Activated CD4-positive, alpha-beta T cell treated with anti-CD3 and anti-CD28 coated beads for 36 hours (primary cell): ENCODE measurements at regions not wholly inside any gene's neighbourhood (a gene's known extent, or its start where the extent isn't known, plus 50 kb on each side); places are given as distances from the start of the nearest gene placed in this dataset.

Experiments used
- ATAC-seq: fragments of 200-7000 bp; cut with Tn5 transposase; one replicate; pipeline ENCODE4 v1.10.0; 2021; ENCODE audit warnings: mild to moderate bottlenecking, moderate library complexity
- CTCF ChIA-PET: fragments of 350-600 bp; sonication (Branson Sonifier 250); formaldehyde crosslinking; loops from one replicate; lab custom pipeline; 2021; ENCODE audit warnings: antibody characterized with exemption; lab: Charles Lee
- POLR2A ChIA-PET: fragments of 350-600 bp; sonication (Branson Sonifier 250); formaldehyde crosslinking; loops from one replicate; lab custom pipeline; 2021; ENCODE audit warnings: antibody characterized with exemption, inconsistent platforms; lab: Charles Lee
- DNase-seq: peaks from one replicate; pipeline ENCODE4 v3.0.0-alpha.2; 2020
- H3K27ac Mint-ChIP-seq: one replicate; pipeline ENCODE4 v1.8.0; 2021; ENCODE audit warnings: mixed read lengths
- H3K27me3 Mint-ChIP-seq: one replicate; pipeline ENCODE4 v1.8.0; 2021; ENCODE audit warnings: mixed read lengths
- H3K36me3 Mint-ChIP-seq: one replicate; pipeline ENCODE4 v1.8.0; 2021; ENCODE audit warnings: low read depth, mixed read lengths
- H3K4me1 Mint-ChIP-seq: one replicate; pipeline ENCODE4 v1.8.0; 2021; ENCODE audit warnings: mixed read lengths
- H3K4me3 Mint-ChIP-seq: one replicate; pipeline ENCODE4 v1.8.0; 2021; ENCODE audit warnings: mild to moderate bottlenecking, moderate library complexity, mixed read lengths
- H3K9me3 Mint-ChIP-seq: one replicate; pipeline ENCODE4 v1.8.0; 2021; ENCODE audit warnings: low read depth, mixed read lengths
- intact Hi-C, 2 experiments: fragments of 100-400 bp; cut with DNase I in 1 of 2; cut with micrococcal nuclease in 1 of 2; formaldehyde crosslinking; loops; one replicate each; pipeline versions ENCODE4 v1.14.2 to v1.15.1; 2022 to 2024; cut with DNase I, micrococcal nuclease

- Mint-ChIP-seq H3K9me3 (peaks cover 8% of the 10 kb centered on the region), H3K4me3 (no peak overlapping the region), H3K27me3 (no peaks in the 10 kb centered on the region), H3K4me1 (peaks cover 77% of the 10 kb centered on the region), H3K36me3 (peaks cover 2% of the 10 kb centered on the region), H3K27ac (peak overlapping the region; percentile 59)
- POLR2A ChIA-PET: no interaction called here
- CTCF ChIA-PET: interaction anchor here (1.4 kb wide), 1 partner anchor 318 kb away, joined by 3 read pairs; no protein-coding TSS in a partner anchor
- ATAC-seq (peak; percentile 30), DNase-seq (peak; percentile 51)
- intact Hi-C loops: loop anchor here (2.0 to 5.0 kb wide), 5 partner anchors 86 to 508 kb away; partner anchors contain the start of gene DUSP6 (in 1 of the 2)
Measured at GRCh38 chr12:89861086-89861485, 152.4 kb upstream of the ATP2B1 start.

DNA sequence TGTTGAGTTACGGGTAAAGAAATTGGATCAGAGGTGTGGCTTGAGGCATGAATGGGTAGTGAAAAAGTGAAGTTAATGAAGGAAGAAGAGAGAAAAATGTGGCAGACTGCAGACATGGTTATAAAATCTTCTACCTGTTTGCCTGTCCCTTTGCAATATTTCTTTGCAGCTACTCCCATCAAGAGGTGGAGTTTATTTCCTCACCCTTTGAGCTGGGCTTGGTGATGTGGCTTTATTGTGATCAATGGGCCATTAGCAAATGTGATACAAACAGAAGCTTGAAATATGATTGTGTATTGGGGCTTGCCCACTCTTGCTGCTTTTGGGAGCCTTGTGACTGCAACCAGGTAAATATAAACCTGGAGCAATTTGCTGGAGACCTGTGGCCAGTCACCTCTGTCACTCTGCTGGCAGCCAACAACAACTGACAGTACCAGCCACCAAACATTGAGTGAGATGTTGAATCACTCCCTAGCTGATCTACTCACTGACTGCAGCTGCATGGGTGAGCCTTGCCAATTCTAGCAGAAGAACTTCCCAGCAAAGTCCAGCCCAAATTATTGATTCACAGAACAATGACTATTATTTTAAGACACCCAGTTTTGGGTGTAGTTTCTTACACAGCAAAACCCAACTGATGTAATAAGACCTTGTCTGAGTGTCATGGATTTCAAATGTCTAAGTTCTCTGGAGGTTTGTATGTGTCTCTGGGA lies 151.0 kb upstream of the ATP2B1 start:
- intact Hi-C loops: loop anchor here (2.0 to 5.0 kb wide), 7 partner anchors 88 to 507 kb away; partner anchors contain the start of gene DUSP6 (in 1 of the 2)
- DNase-seq (peak; percentile 15), ATAC-seq (no peak)
- ChIA-PET POLR2A (no interaction called here), CTCF (no interaction called here)
- no peak overlapping the region for H3K4me3 Mint-ChIP-seq
- no peaks in the 10 kb centered on the region for H3K27me3 Mint-ChIP-seq
- H3K27ac Mint-ChIP-seq: no peak overlapping the region
- peaks cover 2% of the 10 kb centered on the region for H3K36me3 Mint-ChIP-seq
- H3K4me1 Mint-ChIP-seq: peaks cover 82% of the 10 kb centered on the region
- peaks cover 8% of the 10 kb centered on the region for H3K9me3 Mint-ChIP-seq

GRCh38 chr12:89858718-89859117 lies 150.1 kb upstream of the ATP2B1 start:
- DNase-seq (peak; percentile 14), ATAC-seq (peak; percentile 42)
- no peak overlapping the region for H3K27ac Mint-ChIP-seq
- no peaks in the 10 kb centered on the region for H3K36me3 Mint-ChIP-seq
- peaks cover 6% of the 10 kb centered on the region for H3K9me3 Mint-ChIP-seq
- no peaks in the 10 kb centered on the region for H3K27me3 Mint-ChIP-seq
- CTCF ChIA-PET: no interaction called here
- intact Hi-C loops: loop anchor here (5.0 kb wide), 2 partner anchors 184 to 424 kb away; no protein-coding TSS in a partner anchor
- H3K4me3 Mint-ChIP-seq: no peak overlapping the region
- POLR2A ChIA-PET: no interaction called here
- peaks cover 76% of the 10 kb centered on the region for H3K4me1 Mint-ChIP-seq

DNA sequence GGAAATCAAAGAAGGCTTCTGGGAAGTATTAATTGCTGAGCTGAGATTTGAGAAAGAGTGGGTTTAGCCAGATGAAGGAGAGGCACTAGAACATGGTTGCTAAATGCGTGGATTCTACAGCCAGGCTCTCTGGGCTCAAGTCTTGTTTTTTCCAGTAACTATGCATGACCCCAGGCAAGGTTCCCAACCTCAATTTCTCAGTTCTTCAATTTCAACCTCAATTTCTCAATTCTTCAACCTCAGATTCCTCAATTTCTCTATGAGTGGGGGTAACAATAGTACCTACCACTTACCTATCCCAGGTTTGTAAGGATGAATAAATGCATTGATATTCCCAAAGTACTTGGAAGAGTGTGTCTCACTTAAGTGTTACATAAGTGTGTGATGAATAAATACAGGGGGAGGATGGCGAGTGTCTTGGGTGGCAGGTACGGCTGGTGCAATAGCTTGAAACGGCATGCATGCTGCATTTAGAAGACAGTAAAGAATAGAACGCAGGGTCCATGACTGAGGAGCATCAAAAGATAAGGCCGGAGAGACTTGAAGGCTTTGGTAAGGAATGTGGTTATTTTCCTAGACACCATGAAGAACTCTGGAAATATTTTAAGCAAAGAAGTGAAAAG lies 149.1 kb upstream of the ATP2B1 start:
- intact Hi-C loops: loop anchor here (5.0 kb wide), 2 partner anchors 185 to 425 kb away; no protein-coding TSS in a partner anchor
- ChIA-PET POLR2A (no interaction called here), CTCF (no interaction called here)
- ATAC-seq: no peak
- no peak for DNase-seq
- Mint-ChIP-seq H3K9me3 (peaks cover 6% of the 10 kb centered on the region), H3K36me3 (no peaks in the 10 kb centered on the region), H3K4me1 (peaks cover 66% of the 10 kb centered on the region), H3K27me3 (no peaks in the 10 kb centered on the region), H3K4me3 (no peak overlapping the region), H3K27ac (no peak overlapping the region)

DNA sequence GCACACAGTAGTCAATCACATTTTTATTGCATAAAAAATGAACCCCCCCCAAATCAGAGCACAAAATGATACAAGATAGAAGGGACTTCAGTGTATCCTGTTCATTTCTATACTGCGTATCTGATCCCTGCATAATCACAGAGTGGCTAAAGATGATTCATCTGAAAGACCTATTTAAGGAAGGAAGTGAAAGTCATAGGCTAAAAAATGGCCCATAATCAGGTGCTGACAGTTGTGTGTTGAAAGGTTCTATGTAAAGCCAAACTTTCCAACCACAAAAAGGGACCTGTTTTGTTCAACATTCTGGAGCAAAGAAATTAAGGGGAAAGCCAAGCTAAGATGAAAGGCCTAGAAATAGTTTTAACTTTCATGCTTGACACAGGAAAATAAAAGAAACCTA lies 147.8 kb upstream of the ATP2B1 start:
- ChIA-PET CTCF (interaction anchor here (0.7 kb wide), 1 partner anchor 680 kb away, joined by 3 read pairs; no protein-coding TSS in a partner anchor), POLR2A (no interaction called here)
- H3K36me3 Mint-ChIP-seq: no peaks in the 10 kb centered on the region
- ATAC-seq (peak; percentile 82), DNase-seq (no peak)
- no peak overlapping the region for H3K4me3 Mint-ChIP-seq
- H3K4me1 Mint-ChIP-seq: peaks cover 54% of the 10 kb centered on the region
- H3K9me3 Mint-ChIP-seq: peaks cover 4% of the 10 kb centered on the region
- intact Hi-C loops: loop anchor here (5.0 kb wide), 2 partner anchors 186 to 426 kb away; no protein-coding TSS in a partner anchor
- no peaks in the 10 kb centered on the region for H3K27me3 Mint-ChIP-seq
- no peak overlapping the region for H3K27ac Mint-ChIP-seq

GRCh38 chr12:89848732-89849131 lies 140.1 kb upstream of the ATP2B1 start:
- H3K4me3 Mint-ChIP-seq: no peak overlapping the region
- POLR2A ChIA-PET: no interaction called here

DNA sequence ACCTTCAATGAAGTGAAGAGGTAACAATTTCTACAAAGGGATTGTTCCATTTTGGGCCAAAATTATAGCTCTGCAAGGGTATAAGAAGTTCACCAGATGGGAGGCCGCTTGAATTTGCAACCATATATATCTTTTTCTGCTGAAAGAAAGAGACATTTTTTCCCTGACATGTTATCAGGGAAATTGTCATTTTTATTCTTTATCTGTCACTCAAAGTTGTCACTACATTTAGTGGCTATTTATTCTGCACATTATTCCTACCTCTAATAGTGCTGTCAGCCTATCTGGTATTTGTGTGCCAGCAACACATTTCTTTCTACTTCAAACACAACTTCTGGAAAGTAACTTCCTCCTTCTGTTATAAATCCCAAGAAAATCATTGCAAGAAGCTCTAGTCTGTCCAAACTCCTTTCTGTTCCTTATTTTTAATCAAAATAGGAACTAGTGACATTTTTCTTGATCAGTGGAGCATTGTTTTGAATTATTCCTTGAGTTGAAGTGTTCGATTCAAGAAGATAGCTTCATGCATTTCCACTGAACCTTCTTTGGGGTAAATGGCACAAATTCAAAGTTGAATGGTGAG lies 137.9 kb upstream of the ATP2B1 start:
- no peaks in the 10 kb centered on the region for H3K4me1 Mint-ChIP-seq
- POLR2A ChIA-PET: no interaction called here
- H3K27me3 Mint-ChIP-seq: no peaks in the 10 kb centered on the region
- H3K4me3 Mint-ChIP-seq: no peak overlapping the region
- H3K36me3 Mint-ChIP-seq: no peaks in the 10 kb centered on the region
- ATAC-seq (no peak), DNase-seq (no peak)
- intact Hi-C loops: no loop called here
- H3K9me3 Mint-ChIP-seq: no peaks in the 10 kb centered on the region
- CTCF ChIA-PET: interaction anchor here (0.6 kb wide), 1 partner anchor 66 kb away, joined by 3 read pairs; no protein-coding TSS in a partner anchor
- H3K27ac Mint-ChIP-seq: no peak overlapping the region

More at GRCh38 chr12:89848732-89849131, 140.1 kb upstream of the ATP2B1 start:
- H3K27ac Mint-ChIP-seq: no peak overlapping the region
- no peak for DNase-seq
- no peaks in the 10 kb centered on the region for H3K36me3 Mint-ChIP-seq
- CTCF ChIA-PET: no interaction called here
- no peaks in the 10 kb centered on the region for H3K9me3 Mint-ChIP-seq
- ATAC-seq: no peak
- intact Hi-C loops: no loop called here
- no peaks in the 10 kb centered on the region for H3K4me1 Mint-ChIP-seq
- H3K27me3 Mint-ChIP-seq: no peaks in the 10 kb centered on the region

DNA sequence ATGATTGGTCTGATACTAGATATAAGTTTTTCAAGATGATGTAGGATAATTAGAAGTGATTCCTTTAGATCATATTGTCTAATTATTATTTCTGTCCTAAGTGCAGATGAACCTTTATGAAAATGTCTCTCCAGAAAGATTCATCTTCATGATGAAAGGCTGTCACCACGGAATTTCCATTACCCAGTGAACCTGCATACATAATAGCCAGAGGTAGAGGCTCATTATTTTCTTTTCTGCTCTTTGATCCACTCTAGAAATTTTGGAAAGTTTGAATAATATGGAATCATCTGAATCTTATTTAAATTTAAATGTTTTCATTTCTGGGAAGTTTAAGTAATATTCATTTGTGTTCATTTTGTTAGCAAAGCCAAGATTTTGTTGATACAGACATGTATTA lies 137.1 kb upstream of the ATP2B1 start:
- Mint-ChIP-seq H3K4me1 (no peaks in the 10 kb centered on the region), H3K36me3 (no peaks in the 10 kb centered on the region), H3K9me3 (no peaks in the 10 kb centered on the region), H3K4me3 (no peak overlapping the region), H3K27ac (no peak overlapping the region), H3K27me3 (no peaks in the 10 kb centered on the region)
- DNase-seq: no peak
- no peak for ATAC-seq
- CTCF ChIA-PET: no interaction called here
- intact Hi-C loops: no loop called here
- POLR2A ChIA-PET: no interaction called here

DNA sequence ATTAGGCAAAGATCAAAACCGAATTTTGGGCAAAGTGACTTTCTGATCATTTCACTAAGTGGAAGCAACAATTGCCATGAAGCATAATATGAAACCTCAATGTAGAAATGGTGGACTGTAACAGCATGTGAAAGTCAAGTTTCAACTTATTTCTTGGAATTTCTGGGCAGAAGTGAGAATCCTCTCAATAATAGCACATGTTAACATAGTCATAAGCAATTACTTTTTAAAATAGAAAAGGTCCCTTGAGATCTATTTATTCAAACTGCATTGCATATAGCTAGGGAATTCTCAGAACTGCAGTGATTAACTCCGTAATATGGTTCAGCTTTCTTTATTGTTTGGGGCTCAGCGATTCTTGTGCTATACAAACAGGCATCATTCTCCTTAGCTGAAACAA lies 136.7 kb upstream of the ATP2B1 start:
- Mint-ChIP-seq H3K27ac (no peak overlapping the region), H3K9me3 (no peaks in the 10 kb centered on the region), H3K4me1 (no peaks in the 10 kb centered on the region), H3K27me3 (no peaks in the 10 kb centered on the region), H3K4me3 (no peak overlapping the region), H3K36me3 (no peaks in the 10 kb centered on the region)
- no peak for ATAC-seq
- DNase-seq: no peak
- intact Hi-C loops: no loop called here
- ChIA-PET POLR2A (no interaction called here), CTCF (no interaction called here)

GRCh38 chr12:89844539-89844938 lies 135.9 kb upstream of the ATP2B1 start:
- ChIA-PET CTCF (no interaction called here), POLR2A (no interaction called here)
- Mint-ChIP-seq H3K27me3 (no peaks in the 10 kb centered on the region), H3K9me3 (no peaks in the 10 kb centered on the region), H3K36me3 (no peaks in the 10 kb centered on the region), H3K4me3 (no peak overlapping the region), H3K27ac (no peak overlapping the region), H3K4me1 (peaks cover 2% of the 10 kb centered on the region)
- DNase-seq (no peak), ATAC-seq (no peak)
- intact Hi-C loops: no loop called here

DNA sequence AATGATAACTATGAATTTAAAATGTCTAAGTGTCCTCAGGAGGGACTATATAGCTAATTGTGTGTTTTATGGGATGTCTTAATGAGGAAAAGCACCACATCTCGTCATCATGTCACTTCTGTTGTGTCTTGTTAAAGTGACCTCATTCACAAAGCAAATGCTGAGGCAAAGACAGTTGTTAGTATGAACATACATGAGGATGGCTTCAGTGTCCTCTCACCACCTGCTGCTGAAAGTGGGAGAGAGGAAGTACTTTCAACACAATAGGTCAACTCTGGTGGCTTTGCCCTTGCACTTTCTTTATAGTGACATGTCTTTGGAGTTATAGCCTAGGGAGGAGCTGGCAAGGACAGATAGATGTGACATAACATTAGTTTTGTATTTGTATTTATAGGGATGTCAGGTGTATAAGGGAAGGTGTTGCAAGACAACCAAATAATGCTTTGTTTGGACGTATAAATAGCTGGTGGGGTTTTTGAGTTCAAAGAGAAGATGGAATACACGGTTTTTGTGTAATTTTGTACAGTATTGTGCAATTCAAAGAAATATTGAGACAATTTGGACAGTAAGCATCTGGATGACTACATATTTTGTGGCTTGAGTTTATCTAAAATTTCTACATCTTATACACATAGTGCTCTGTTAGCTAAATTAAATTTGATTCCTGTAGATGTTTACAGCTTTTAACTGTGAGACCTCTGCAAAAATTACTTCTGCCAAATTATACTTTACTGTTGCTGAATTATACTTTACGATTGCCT lies 131.7 kb upstream of the ATP2B1 start:
- ATAC-seq: no peak
- POLR2A ChIA-PET: no interaction called here
- H3K4me3 Mint-ChIP-seq: no peak overlapping the region
- peaks cover 7% of the 10 kb centered on the region for H3K4me1 Mint-ChIP-seq
- CTCF ChIA-PET: interaction anchor here (0.7 kb wide), 1 partner anchor 485 kb away, joined by 3 read pairs; no protein-coding TSS in a partner anchor
- H3K9me3 Mint-ChIP-seq: no peaks in the 10 kb centered on the region
- no peak overlapping the region for H3K27ac Mint-ChIP-seq
- H3K27me3 Mint-ChIP-seq: no peaks in the 10 kb centered on the region
- no peaks in the 10 kb centered on the region for H3K36me3 Mint-ChIP-seq
- intact Hi-C loops: no loop called here
- no peak for DNase-seq
